CD14-positive monocyte (primary cell): ENCODE measurements at regions not wholly inside any gene's neighbourhood (a gene's known extent, or its start where the extent isn't known, plus 50 kb on each side); places are given as distances from the start of the nearest gene placed in this dataset.

ENCODE experiments used
- DNase-seq, 3 donors: peaks; one replicate each; pipeline ENCODE4 v3.0.0-alpha.2; 2011 to 2022
- H2AFZ ChIP-seq: 2 replicates; pipeline ENCODE4 v1.6.0; 2012; ENCODE audit warnings: mild to moderate bottlenecking, low read depth, low read length, inconsistent platforms; ENCODE audit not compliant: insufficient read depth, poor library complexity, severe bottlenecking
- H3K27ac ChIP-seq, 2 donors: 1 replicate in 1 of 2; 2 replicates in 1 of 2; pipeline ENCODE4 v1.5.1; 2012 to 2013; ENCODE audit warnings: low read length in 2 of 2, control low read depth in 1 of 2, inconsistent platforms in 1 of 2, low read depth in 1 of 2, mild to moderate bottlenecking in 1 of 2
- H3K27me3 ChIP-seq, 2 donors: one replicate each; pipeline versions ENCODE4 v1.6.0 to v1.6.1; 2011 to 2013; ENCODE audit warnings: low read length in 2 of 2; ENCODE audit not compliant: control insufficient read depth in 2 of 2, insufficient read depth in 2 of 2
- H3K36me3 ChIP-seq, 2 donors: replicated peaks in 1 of 2; 1 replicate in 1 of 2; 2 replicates in 1 of 2; pipeline versions ENCODE4 v1.5.1 to v1.6.1; 2012 to 2013; ENCODE audit warnings: low read length in 2 of 2, control low read depth in 1 of 2, inconsistent platforms in 1 of 2, mild to moderate bottlenecking in 1 of 2; ENCODE audit not compliant: insufficient read depth in 2 of 2, control insufficient read depth in 1 of 2
- H3K4me1 ChIP-seq, 2 donors: 1 replicate in 1 of 2; 2 replicates in 1 of 2; pipeline versions ENCODE4 v1.5.1 to v1.6.1; 2012 to 2013; ENCODE audit warnings: low read length in 2 of 2, control low read depth in 1 of 2, inconsistent platforms in 1 of 2, mild to moderate bottlenecking in 1 of 2, moderate library complexity in 1 of 2; ENCODE audit not compliant: insufficient read depth in 2 of 2, control insufficient read depth in 1 of 2
- H3K4me2 ChIP-seq: replicated peaks from 2 replicates; pipeline ENCODE3; 2012; ENCODE audit warnings: low read length, moderate library complexity, mild to moderate bottlenecking; ENCODE audit not compliant: poor library complexity, severe bottlenecking; ENCODE audit errors: extremely low read depth
- H3K4me3 ChIP-seq, 3 experiments: fragments of 200-600 bp in 1 of 3; sonication (generic) in 1 of 3; replicated peaks in 1 of 3; 1 replicate in 2 of 3; 2 replicates in 1 of 3; pipeline ENCODE4 v1.5.1; 2011 to 2013; ENCODE audit warnings: low read length in 3 of 3, mild to moderate bottlenecking in 3 of 3, control low read depth in 2 of 3, low read depth in 2 of 3, inconsistent platforms in 1 of 3, moderate library complexity in 1 of 3
- H3K79me2 ChIP-seq: 2 replicates; pipeline ENCODE4 v1.6.0; 2012; ENCODE audit warnings: mild to moderate bottlenecking, control low read depth, inconsistent platforms, low read length, moderate library complexity; ENCODE audit not compliant: insufficient read depth
- H3K9ac ChIP-seq: 2 replicates; pipeline ENCODE4 v1.6.0; 2017; ENCODE audit warnings: low read length, mild to moderate bottlenecking; ENCODE audit not compliant: insufficient read depth, poor library complexity, severe bottlenecking
- H3K9me3 ChIP-seq, 2 donors: replicated peaks in 1 of 2; 1 replicate in 1 of 2; 2 replicates in 1 of 2; pipeline versions ENCODE4 v1.5.1 to v1.6.1; 2012 to 2013; ENCODE audit warnings: low read length in 2 of 2, control low read depth in 1 of 2; ENCODE audit not compliant: control insufficient read depth in 1 of 2, insufficient read depth in 1 of 2
- H4K20me1 ChIP-seq: 2 replicates; pipeline ENCODE4 v1.6.0; 2012; ENCODE audit warnings: mild to moderate bottlenecking, low read length, control low read depth, moderate library complexity; ENCODE audit not compliant: insufficient read depth
- H3K27ac Mint-ChIP-seq, 7 donors: one replicate each; pipeline ENCODE4 v1.8.0; 2020; ENCODE audit warnings: mild to moderate bottlenecking in 7 of 7, mixed read lengths in 7 of 7, moderate library complexity in 6 of 7, inconsistent platforms in 2 of 7
- H3K27me3 Mint-ChIP-seq, 3 donors: one replicate each; pipeline ENCODE4 v1.8.0; 2021 to 2022; ENCODE audit warnings: low read depth in 3 of 3, mild to moderate bottlenecking in 3 of 3, mixed read lengths in 3 of 3, moderate library complexity in 3 of 3, inconsistent platforms in 1 of 3
- H3K36me3 Mint-ChIP-seq, 2 donors: one replicate each; pipeline ENCODE4 v1.8.0; 2020; ENCODE audit warnings: mixed read lengths in 2 of 2, inconsistent platforms in 1 of 2, mild to moderate bottlenecking in 1 of 2
- H3K4me1 Mint-ChIP-seq: one replicate; pipeline ENCODE4 v1.8.0; 2020; ENCODE audit warnings: mild to moderate bottlenecking, mixed read lengths
- H3K4me3 Mint-ChIP-seq, 2 donors: one replicate each; pipeline ENCODE4 v1.8.0; 2020; ENCODE audit warnings: mild to moderate bottlenecking in 2 of 2, mixed read lengths in 2 of 2, moderate library complexity in 1 of 2
- H3K9me3 Mint-ChIP-seq, 7 donors: one replicate each; pipeline ENCODE4 v1.8.0; 2020 to 2022; ENCODE audit warnings: mixed read lengths in 7 of 7, mild to moderate bottlenecking in 6 of 7, moderate library complexity in 6 of 7, inconsistent platforms in 2 of 7
- CTCF ChIP-seq: fragments of 200-600 bp; IDR thresholded peaks from one replicate; pipeline ENCODE4 v1.8.0; 2022; ENCODE audit warnings: antibody characterized with exemption, mild to moderate bottlenecking
- WGBS: methylation state at CpG from one replicate; pipeline ENCODE4 v1.1.5; 2013; ENCODE audit warnings: missing lambda C conversion rate; ENCODE audit not compliant: insufficient coverage; 5-methylcytosine and 5-hydroxymethylcytosine counted together
- intact Hi-C, 2 donors: fragments of 100-400 bp; cut with micrococcal nuclease; formaldehyde crosslinking; loops; one replicate each; pipeline versions ENCODE4 v1.15.0 to v1.15.1; 2023

- no peak overlapping the region for H3K4me2 ChIP-seq
- intact Hi-C loops, result no loop called here
- H3K9me3 Mint-ChIP-seq, result peaks cover 0 to 6% (median 2%) of the 10 kb centered on the region in 7 donors
- no peak overlapping the region for H3K9ac ChIP-seq
- DNase-seq, result no peak
- no peaks in the 10 kb centered on the region for H4K20me1 ChIP-seq
- no peak overlapping the region for H3K4me3 Mint-ChIP-seq
- H3K27me3 Mint-ChIP-seq, result peaks cover 7 to 19% (median 13%) of the 10 kb centered on the region in 3 donors
- no peak overlapping the region for H3K4me3 ChIP-seq
- no CpG with 5 or more reads among the region's 1 CpG for WGBS
- H3K36me3 Mint-ChIP-seq, result no peaks in the 10 kb centered on the region
- no peaks in the 10 kb centered on the region for H3K79me2 ChIP-seq
- H3K4me1 Mint-ChIP-seq, result no peaks in the 10 kb centered on the region
- H3K4me1 ChIP-seq, result no peaks in the 10 kb centered on the region
- TF ChIP-seq CTCF, result no peak
- no peak overlapping the region for H3K27ac Mint-ChIP-seq
- no peaks in the 10 kb centered on the region for H3K36me3 ChIP-seq
- H3K27me3 ChIP-seq, result peaks cover 7 to 9% of the 10 kb centered on the region in 2 donors
- H2AFZ ChIP-seq, result no peak overlapping the region
- H3K27ac ChIP-seq, result no peak overlapping the region
- H3K9me3 ChIP-seq, result no peaks in the 10 kb centered on the region
These were observed 68.3 kb downstream of the NR2F2 start for GRCh38 chr15:96398776-96399175.

- Histone ChIP-seq H4K20me1 (no peaks in the 10 kb centered on the region), H3K79me2 (no peaks in the 10 kb centered on the region), H2AFZ (no peak overlapping the region), H3K36me3 (no peaks in the 10 kb centered on the region), H3K4me2 (no peak overlapping the region), H3K27me3 (peaks cover 17 to 30% of the 10 kb centered on the region in 2 donors), H3K4me1 (no peaks in the 10 kb centered on the region), H3K4me3 (no peak overlapping the region), H3K27ac (no peak overlapping the region), H3K9ac (no peak overlapping the region), H3K9me3 (no peaks in the 10 kb centered on the region)
- WGBS, result no CpG with 5 or more reads among the region's 3 CpGs
- H3K9me3 Mint-ChIP-seq, result peaks cover 0 to 7% (median 3%) of the 10 kb centered on the region in 7 donors
- H3K36me3 Mint-ChIP-seq, result no peaks in the 10 kb centered on the region
- DNase-seq, result no peak
- no peaks in the 10 kb centered on the region for H3K4me1 Mint-ChIP-seq
- H3K4me3 Mint-ChIP-seq, result no peak overlapping the region
- H3K27ac Mint-ChIP-seq, result no peak overlapping the region
- TF ChIP-seq CTCF, result no peak
- intact Hi-C loops, result no loop called here
- peaks cover 15 to 39% (median 27%) of the 10 kb centered on the region in 3 donors for H3K27me3 Mint-ChIP-seq
These were observed 71.9 kb downstream of the NR2F2 start for GRCh38 chr15:96402403-96402802.
